Liver (tissue), 7 donors: ENCODE measurements at regions not wholly inside any gene's neighbourhood (a gene's known extent, or its start where the extent isn't known, plus 50 kb on each side); places are given as distances from the start of the nearest gene placed in this dataset.
"Not testable (repeated sequence)": the region's sequence is repeated elsewhere in the genome, so short reads cannot be mapped to it uniquely, and the experiment has no call there.

Source experiments
- DNase-seq: peaks from one replicate; pipeline ENCODE4 v3.0.0-alpha.2; 2017; ENCODE audit warnings: low spot score
- H3K27ac ChIP-seq, 2 donors: one replicate each; pipeline ENCODE4 v1.7.0; 2013; ENCODE audit warnings: inconsistent platforms in 2 of 2, low read length in 2 of 2, control low read depth in 1 of 2, low read depth in 1 of 2, mild to moderate bottlenecking in 1 of 2
- H3K27me3 ChIP-seq, 4 donors: one replicate each; pipeline versions ENCODE4 v1.6.1 to v1.7.0; 2013; ENCODE audit warnings: low read length in 3 of 4, inconsistent platforms in 1 of 4, mild to moderate bottlenecking in 1 of 4, moderate library complexity in 1 of 4; ENCODE audit not compliant: control insufficient read depth in 4 of 4, insufficient read depth in 4 of 4
- H3K36me3 ChIP-seq, 4 donors: one replicate each; pipeline versions ENCODE4 v1.6.1 to v1.7.0; 2013; ENCODE audit warnings: low read length in 3 of 4, mild to moderate bottlenecking in 3 of 4, low read depth in 1 of 4, moderate library complexity in 1 of 4; ENCODE audit not compliant: control insufficient read depth in 4 of 4, insufficient read depth in 3 of 4
- H3K4me1 ChIP-seq, 4 donors: one replicate each; pipeline versions ENCODE4 v1.6.1 to v1.7.0; 2013; ENCODE audit warnings: low read length in 3 of 4, mild to moderate bottlenecking in 3 of 4, moderate library complexity in 1 of 4; ENCODE audit not compliant: control insufficient read depth in 4 of 4, insufficient read depth in 4 of 4
- H3K4me3 ChIP-seq, 3 donors: one replicate each; pipeline versions ENCODE4 v1.6.1 to v1.7.0; 2013; ENCODE audit warnings: low read length in 3 of 3, control low read depth in 1 of 3, low read depth in 1 of 3, mild to moderate bottlenecking in 1 of 3
- H3K9ac ChIP-seq, 2 donors: one replicate each; pipeline ENCODE4 v1.7.0; 2013; ENCODE audit warnings: low read length in 2 of 2, mild to moderate bottlenecking in 2 of 2, moderate library complexity in 2 of 2, control low read depth in 1 of 2, low read depth in 1 of 2
- H3K9me3 ChIP-seq, 4 donors: one replicate each; pipeline versions ENCODE4 v1.6.1 to v1.7.0; 2013; ENCODE audit warnings: low read length in 3 of 4; ENCODE audit not compliant: control insufficient read depth in 4 of 4
- EGR1 ChIP-seq, 2 donors: IDR thresholded peaks; 2 replicates each; pipeline ENCODE4 v1.6.1; 2016 to 2018; ENCODE audit warnings: antibody characterized with exemption in 2 of 2, low read depth in 2 of 2
- FOXA2 ChIP-seq: IDR thresholded peaks from 2 replicates; pipeline ENCODE4 v1.6.1; 2016; ENCODE audit warnings: antibody characterized with exemption
- GABPA ChIP-seq, 2 donors: IDR thresholded peaks in 1 of 2; conservative IDR thresholded peaks in 1 of 2; 2 replicates each; pipeline ENCODE4 v1.6.1; 2016; ENCODE audit warnings: antibody characterized with exemption in 2 of 2, mild to moderate bottlenecking in 1 of 2, moderate library complexity in 1 of 2
- HNF4A ChIP-seq, 2 donors: conservative IDR thresholded peaks; 2 replicates each; pipeline ENCODE4 v1.6.1; 2016; ENCODE audit warnings: antibody characterized with exemption in 2 of 2, mild to moderate bottlenecking in 2 of 2
- NR2F2 ChIP-seq: IDR thresholded peaks from 2 replicates; pipeline ENCODE4 v1.6.1; 2016; ENCODE audit warnings: antibody characterized with exemption
- RAD21 ChIP-seq, 2 donors: IDR thresholded peaks; 2 replicates each; pipeline ENCODE4 v1.6.1; 2016; ENCODE audit warnings: antibody characterized with exemption in 2 of 2, mild to moderate bottlenecking in 2 of 2
- RXRA ChIP-seq, 2 donors: IDR thresholded peaks; 2 replicates each; pipeline ENCODE4 v1.6.1; 2017 to 2018; ENCODE audit warnings: antibody characterized with exemption in 2 of 2, mild to moderate bottlenecking in 1 of 2
- SP1 ChIP-seq: IDR thresholded peaks from 2 replicates; pipeline ENCODE4 v1.6.1; 2018; ENCODE audit warnings: antibody characterized with exemption, mild to moderate bottlenecking
- YY1 ChIP-seq: IDR thresholded peaks from 2 replicates; pipeline ENCODE4 v1.6.1; 2016; ENCODE audit warnings: antibody characterized with exemption, mild to moderate bottlenecking
- ZBTB33 ChIP-seq: IDR thresholded peaks from 2 replicates; pipeline ENCODE4 v1.6.1; 2016; ENCODE audit warnings: antibody characterized with exemption
- WGBS: extraction: QIAGEN DNeasy Blood & Tissue Kit; methylation state at CpG from one replicate; pipeline ENCODE4 v1.1.7; 2013; 5-methylcytosine and 5-hydroxymethylcytosine counted together
- TF ChIP-seq, protein P1 (sequence below): IDR thresholded peaks from 2 replicates; pipeline ENCODE4 v1.6.1; 2016; ENCODE audit warnings: antibody characterized with exemption
- TF ChIP-seq, protein P2 (sequence below): IDR thresholded peaks from 2 replicates; pipeline ENCODE4 v1.6.1; 2016; ENCODE audit warnings: antibody characterized with exemption
- donor health status: healthy.
- donor health status: healthy.
- donor health status: healthy.
- donor health status: healthy.

GRCh38 chr7:79636849-79637248 is 183.4 kb upstream of the MAGI2 start:
- no peak overlapping the region for H3K9ac ChIP-seq
- no peak for DNase-seq

DNA sequence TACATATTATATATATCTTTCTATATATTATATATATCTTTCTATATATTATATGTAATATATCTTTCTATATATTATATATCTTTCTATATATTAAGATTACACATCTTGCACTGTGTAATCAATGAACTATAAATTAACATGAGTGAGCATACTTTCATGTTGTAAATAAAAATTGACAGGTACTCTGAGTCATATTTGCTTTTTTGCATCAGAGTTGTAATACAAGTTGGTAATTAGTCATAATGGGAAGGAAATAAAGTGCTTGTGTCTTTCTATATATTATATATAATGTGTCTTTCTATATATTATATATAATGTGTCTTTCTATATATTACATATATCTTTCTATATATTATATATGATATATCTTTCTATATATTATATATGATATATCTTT is 172.5 kb upstream of the MAGI2 start:
- not testable (repeated sequence) for H3K4me1 ChIP-seq, DNase-seq, H3K9ac ChIP-seq, H3K27me3 ChIP-seq, H3K4me3 ChIP-seq, H3K36me3 ChIP-seq, H3K27ac ChIP-seq, H3K9me3 ChIP-seq

More at GRCh38 chr7:79636849-79637248, 183.4 kb upstream of the MAGI2 start:
- Histone ChIP-seq H3K27me3 (no peaks in the 10 kb centered on the region), H3K36me3 (no peaks in the 10 kb centered on the region), H3K9me3 (no peaks in the 10 kb centered on the region), H3K4me3 (no peak overlapping the region), H3K4me1 (no peaks in the 10 kb centered on the region), H3K27ac (no peak overlapping the region)
- TF ChIP-seq YY1 = no peak
- TF ChIP-seq FOXA2 = no peak
- no peak for TF ChIP-seq RAD21 (IDR thresholded peaks at IDR 0.05)
- TF ChIP-seq, protein P1, sequence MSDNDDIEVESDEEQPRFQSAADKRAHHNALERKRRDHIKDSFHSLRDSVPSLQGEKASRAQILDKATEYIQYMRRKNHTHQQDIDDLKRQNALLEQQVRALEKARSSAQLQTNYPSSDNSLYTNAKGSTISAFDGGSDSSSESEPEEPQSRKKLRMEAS = no peak
- no peak for TF ChIP-seq EGR1 (IDR thresholded peaks at IDR 0.05; ENCODE audit: low read depth in 2 of 2)

- DNase-seq = no peak
- Histone ChIP-seq H3K27ac (no peak overlapping the region), H3K9ac (no peak overlapping the region), H3K4me1 (no peaks in the 10 kb centered on the region), H3K4me3 (no peak overlapping the region), H3K9me3 (no peaks in the 10 kb centered on the region), H3K27me3 (no peaks in the 10 kb centered on the region), H3K36me3 (no peaks in the 10 kb centered on the region)
- TF ChIP-seq HNF4A (conservative IDR thresholded peaks at IDR 0.05) (no peak), NR2F2 (no peak), GABPA (IDR thresholded peaks at IDR 0.05 in 1 of 2, conservative IDR thresholded peaks at IDR 0.05 in 1 of 2) (no peak), RAD21 (IDR thresholded peaks at IDR 0.05) (no peak), SP1 (no peak), ZBTB33 (no peak)
These were observed 170.9 kb upstream of the MAGI2 start for GRCh38 chr7:79624336-79624735.

DNA sequence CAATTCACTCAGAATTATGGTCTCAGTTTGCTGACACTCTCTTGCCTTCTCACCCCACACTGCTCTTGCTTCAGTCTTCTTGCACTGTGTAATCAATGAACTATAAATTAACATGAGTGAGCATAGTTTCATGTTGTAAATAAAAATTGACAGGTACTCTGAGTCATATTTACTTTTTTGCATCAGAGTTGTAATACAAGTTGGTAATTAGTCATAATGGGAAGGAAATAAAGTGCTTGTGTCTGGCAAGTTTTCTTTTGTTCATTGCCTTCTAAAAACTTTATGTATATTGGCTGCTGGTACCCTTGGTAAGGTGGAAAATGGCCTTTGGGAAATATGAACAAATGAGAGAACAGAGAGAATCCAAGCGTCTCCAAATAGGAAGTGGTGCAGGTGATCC is 169.3 kb upstream of the MAGI2 start:
- no peak overlapping the region for H3K27ac ChIP-seq
- H3K4me3 ChIP-seq = no peak overlapping the region
- no peak overlapping the region for H3K9ac ChIP-seq
- no peak for TF ChIP-seq RXRA (IDR thresholded peaks at IDR 0.05)
- TF ChIP-seq, protein P2, sequence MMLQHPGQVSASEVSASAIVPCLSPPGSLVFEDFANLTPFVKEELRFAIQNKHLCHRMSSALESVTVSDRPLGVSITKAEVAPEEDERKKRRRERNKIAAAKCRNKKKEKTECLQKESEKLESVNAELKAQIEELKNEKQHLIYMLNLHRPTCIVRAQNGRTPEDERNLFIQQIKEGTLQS = no peak
- TF ChIP-seq GABPA (IDR thresholded peaks at IDR 0.05 in 1 of 2, conservative IDR thresholded peaks at IDR 0.05 in 1 of 2) = no peak
- no peak for TF ChIP-seq FOXA2
- DNase-seq = no peak
- no peaks in the 10 kb centered on the region for H3K4me1 ChIP-seq
- H3K27me3 ChIP-seq = no peaks in the 10 kb centered on the region
- H3K9me3 ChIP-seq = no peaks in the 10 kb centered on the region
- no peaks in the 10 kb centered on the region for H3K36me3 ChIP-seq
- 89% methylated on average over 1 of the region's 1 CpG for WGBS
